Heart right ventricle (tissue), 16 donors: ENCODE measurements at regions not wholly inside any gene's neighbourhood (a gene's known extent, or its start where the extent isn't known, plus 50 kb on each side); places are given as distances from the start of the nearest gene placed in this dataset.
"Not testable (repeated sequence)": the region's sequence is repeated elsewhere in the genome, so short reads cannot be mapped to it uniquely, and the experiment has no call there.

ENCODE experiments used
- ATAC-seq, 8 donors: fragments of 200-7000 bp; cut with Tn5 transposase; one replicate each; pipeline ENCODE4 v1.9.1; 2020; ENCODE audit warnings: mild to moderate bottlenecking in 8 of 8, moderate library complexity in 8 of 8, moderate number of reproducible peaks in 1 of 8
- DNase-seq, 2 donors: peaks; one replicate each; pipeline ENCODE4 v3.0.0-alpha.2; 2020
- H3K27ac ChIP-seq, 10 donors: fragments of 200-600 bp; sonication (generic) in 2 of 10; one replicate each; pipeline versions ENCODE4 v1.5.0 to v1.8.0; 2020 to 2022; ENCODE audit warnings: mild to moderate bottlenecking in 3 of 10
- H3K27me3 ChIP-seq, 7 donors: fragments of 200-600 bp; one replicate each; pipeline ENCODE4 v1.8.0; 2021 to 2022; ENCODE audit warnings: mild to moderate bottlenecking in 2 of 7
- H3K36me3 ChIP-seq, 9 donors: fragments of 200-600 bp; sonication (generic) in 1 of 9; one replicate each; pipeline versions ENCODE4 v1.5.0 to v1.8.0; 2020 to 2022; ENCODE audit warnings: mild to moderate bottlenecking in 2 of 9
- H3K4me1 ChIP-seq, 9 donors: fragments of 200-600 bp; sonication (generic) in 1 of 9; one replicate each; pipeline versions ENCODE4 v1.5.0 to v1.8.0; 2020 to 2022; ENCODE audit warnings: mild to moderate bottlenecking in 4 of 9
- H3K4me3 ChIP-seq, 10 donors: fragments of 200-600 bp; sonication (generic) in 2 of 10; one replicate each; pipeline versions ENCODE4 v1.5.0 to v1.8.0; 2020 to 2022; ENCODE audit warnings: mild to moderate bottlenecking in 7 of 10, moderate library complexity in 2 of 10
- H3K9me3 ChIP-seq, 11 donors: fragments of 200-600 bp in 10 of 11; sonication (generic) in 2 of 11; one replicate each; pipeline versions ENCODE4 v1.5.0 to v1.8.0; 2013 to 2022; ENCODE audit warnings: mild to moderate bottlenecking in 2 of 11, control low read depth in 1 of 11, moderate library complexity in 1 of 11
- WGBS, 2 donors: extraction: QIAGEN DNeasy Blood & Tissue Kit; methylation state at CpG; one replicate each; pipeline ENCODE4 v1.1.7; 2013; ENCODE audit warnings: inconsistent platforms in 1 of 2; 5-methylcytosine and 5-hydroxymethylcytosine counted together
- intact Hi-C, 10 donors: fragments of 100-400 bp; cut with DNase I; formaldehyde crosslinking; loops; one replicate each; pipeline versions ENCODE4 v1.11.1 to v1.14.2; 2022
- TF ChIP-seq, protein P1 (sequence below), 9 donors: fragments of 200-600 bp; sonication (generic) in 2 of 9; IDR thresholded peaks; one replicate each; pipeline versions ENCODE4 v1.5.0 to v1.8.0; 2021 to 2022; ENCODE audit warnings: antibody characterized with exemption in 9 of 9, mild to moderate bottlenecking in 5 of 9, moderate library complexity in 1 of 9
- donor health status: Arrhythmogenic right ventricular cardiomyopathy.
- donor health status: ischemic (EF 13 %, LVEDD 7.1; RV severe dilation, severe dysfunction).
- donor health status: healthy with polysubstance abuse.
- donor health status: DM: no; HTN: yes; CAD: no.
- donor health status: DM: no; HTN: no; CAD: no.
- donor health status: ischemic (EF 25% LVEDD 6.9; RV normal size, moderate dysfunction).
- donor health status: ischemic (EF 25% LVEDD 5.7; RV mildly dilated, moderate dysfunction).
- donor health status: healthy.
- donor health status: DM: yes; HTN: yes; CAD: no.
- donor health status: Ischemic cardiomyopathy.
- donor health status: ischemic (EF 35%, LVEDD 5.7; RV mildly dilated, moderate dysfunction).
- donor health status: nonischemic (EF 11% LVEDD 7.7; RV severe dilation, severe dysfunction).
- donor health status: DM: yes; HTN: yes; CAD: no.
- donor health status: PGD.
- donor health status: ischemic (EF 29% LVEDD 5.4; RV normal size, mild dysfunction).
- donor health status: nonischemic (EF 23%, LVEDD 6.1; RV moderate dilation, normal function).

DNA sequence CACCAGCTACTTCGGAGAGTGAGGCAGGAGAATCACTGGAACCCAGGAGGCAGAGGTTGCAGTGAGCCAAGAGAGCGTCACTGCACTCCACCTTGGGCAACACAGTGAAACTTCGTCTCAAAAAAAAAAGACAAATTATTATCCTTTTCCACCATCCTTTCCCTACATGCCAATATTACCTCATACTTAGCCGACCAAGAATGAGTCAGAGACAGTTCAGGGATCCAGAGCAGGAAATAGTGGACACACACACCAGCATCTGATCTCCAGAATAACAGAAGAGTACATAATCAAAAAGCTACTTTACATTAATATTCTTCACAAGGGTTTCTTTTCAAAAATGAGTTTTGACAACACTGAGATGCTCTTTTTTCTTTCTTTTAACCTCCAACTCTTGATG, 185.4 kb downstream of the KDM5D start:
- TF ChIP-seq, protein P1, sequence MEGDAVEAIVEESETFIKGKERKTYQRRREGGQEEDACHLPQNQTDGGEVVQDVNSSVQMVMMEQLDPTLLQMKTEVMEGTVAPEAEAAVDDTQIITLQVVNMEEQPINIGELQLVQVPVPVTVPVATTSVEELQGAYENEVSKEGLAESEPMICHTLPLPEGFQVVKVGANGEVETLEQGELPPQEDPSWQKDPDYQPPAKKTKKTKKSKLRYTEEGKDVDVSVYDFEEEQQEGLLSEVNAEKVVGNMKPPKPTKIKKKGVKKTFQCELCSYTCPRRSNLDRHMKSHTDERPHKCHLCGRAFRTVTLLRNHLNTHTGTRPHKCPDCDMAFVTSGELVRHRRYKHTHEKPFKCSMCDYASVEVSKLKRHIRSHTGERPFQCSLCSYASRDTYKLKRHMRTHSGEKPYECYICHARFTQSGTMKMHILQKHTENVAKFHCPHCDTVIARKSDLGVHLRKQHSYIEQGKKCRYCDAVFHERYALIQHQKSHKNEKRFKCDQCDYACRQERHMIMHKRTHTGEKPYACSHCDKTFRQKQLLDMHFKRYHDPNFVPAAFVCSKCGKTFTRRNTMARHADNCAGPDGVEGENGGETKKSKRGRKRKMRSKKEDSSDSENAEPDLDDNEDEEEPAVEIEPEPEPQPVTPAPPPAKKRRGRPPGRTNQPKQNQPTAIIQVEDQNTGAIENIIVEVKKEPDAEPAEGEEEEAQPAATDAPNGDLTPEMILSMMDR (IDR thresholded peaks at IDR 0.05) = no peak
- intact Hi-C loops = no loop called here
- DNase-seq (no peak), ATAC-seq (no peak)
- H3K4me1 ChIP-seq = no peaks in the 10 kb centered on the region
- no peaks in the 10 kb centered on the region for H3K27me3 ChIP-seq
- WGBS, 2 donors = 79 to 84% methylated on average over 4 of the region's 4 CpGs
- no peak overlapping the region for H3K4me3 ChIP-seq
- H3K27ac ChIP-seq = no peak overlapping the region
- no peaks in the 10 kb centered on the region for H3K9me3 ChIP-seq
- no peaks in the 10 kb centered on the region for H3K36me3 ChIP-seq

DNA sequence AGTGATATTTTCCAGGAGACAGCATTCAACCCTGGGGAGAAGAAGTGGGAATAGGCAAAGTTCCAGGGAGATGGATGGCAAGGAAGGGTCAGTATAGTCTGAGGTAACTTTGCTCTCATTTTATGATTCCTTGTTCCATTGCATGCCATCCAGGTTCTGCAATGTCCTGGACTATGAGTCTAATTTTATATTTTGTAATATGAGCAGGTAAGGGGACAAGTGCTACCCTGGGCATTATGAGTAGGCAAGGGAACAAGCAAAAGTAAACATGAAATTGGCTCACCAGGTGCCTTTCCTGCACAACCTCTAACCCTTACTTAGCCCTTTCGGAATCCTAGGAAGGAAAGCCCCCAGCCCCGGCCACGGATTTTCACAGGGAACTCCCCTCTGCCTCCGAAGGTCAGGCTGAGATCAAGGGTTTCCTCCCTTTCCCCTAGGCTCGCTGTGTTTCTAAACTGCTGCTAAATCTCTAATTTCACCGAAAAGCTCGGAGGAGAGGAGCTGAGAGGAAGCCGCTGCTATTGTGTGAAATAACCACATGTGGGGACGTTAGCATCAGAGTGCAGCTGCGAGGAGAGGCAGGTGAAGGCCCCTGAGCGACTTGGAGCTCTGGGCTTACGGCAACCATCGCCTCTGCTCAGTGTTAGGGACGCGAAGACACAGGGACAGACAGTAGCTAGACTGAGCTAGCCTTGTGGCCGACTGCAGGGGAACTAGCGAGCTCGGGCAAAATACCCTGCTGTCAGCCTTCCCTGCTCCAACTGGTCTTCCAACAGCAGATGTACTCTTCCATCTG, 194.7 kb downstream of the KDM5D start:
- Histone ChIP-seq H3K27ac (no peak overlapping the region), H3K4me3 (no peak overlapping the region), H3K9me3 (no peaks in the 10 kb centered on the region), H3K4me1 (no peaks in the 10 kb centered on the region), H3K36me3 (no peaks in the 10 kb centered on the region), H3K27me3 (no peaks in the 10 kb centered on the region)
- intact Hi-C loops = no loop called here
- DNase-seq (no peak), ATAC-seq (no peak)
- TF ChIP-seq, protein P1 (IDR thresholded peaks at IDR 0.05) = no peak
- WGBS, 2 donors = 48 to 52% methylated on average over 15 to 18 of the region's 18 CpGs

- no peak for DNase-seq
- Histone ChIP-seq H3K27ac (no peak overlapping the region), H3K4me1 (no peaks in the 10 kb centered on the region), H3K36me3 (no peaks in the 10 kb centered on the region), H3K27me3 (peaks cover 0 to 5% (median 0%) of the 10 kb centered on the region in 7 donors), H3K9me3 (no peaks in the 10 kb centered on the region), H3K4me3 (no peak overlapping the region)
- intact Hi-C loops = no loop called here
- TF ChIP-seq, protein P1 (IDR thresholded peaks at IDR 0.05) = no peak
- 45 to 46% methylated on average over 31 of the region's 31 CpGs for WGBS, 2 donors
- ATAC-seq = no peak
Observed at GRCh38 chrY:19541475-19542306, 202.8 kb downstream of the KDM5D start.

DNA sequence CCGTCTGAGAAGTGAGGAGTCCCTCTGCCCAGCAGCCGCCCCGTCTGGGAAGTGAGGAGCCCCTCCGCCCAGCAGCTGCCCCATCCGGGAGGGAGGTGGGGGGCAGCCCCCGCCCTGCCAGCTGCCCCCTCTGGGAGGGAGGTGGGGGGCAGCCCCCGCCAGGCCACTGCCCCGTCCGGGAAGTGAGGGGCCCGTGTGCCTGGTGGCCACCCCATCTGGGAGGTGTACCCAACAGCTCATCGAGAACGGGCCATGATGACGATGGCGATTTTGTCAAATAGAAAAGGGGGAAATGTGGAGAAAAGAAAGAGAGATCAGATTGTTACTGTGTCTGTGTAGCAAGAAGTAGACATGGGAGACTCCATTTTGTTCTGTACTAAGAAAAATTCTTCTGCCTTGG, 208.8 kb downstream of the KDM5D start:
- WGBS, 2 donors = 90 to 92% methylated on average over 8 to 14 of the region's 14 CpGs
- DNase-seq, H3K4me3 ChIP-seq, H3K4me1 ChIP-seq, ATAC-seq, H3K9me3 ChIP-seq, H3K27me3 ChIP-seq, H3K27ac ChIP-seq, intact Hi-C loops, H3K36me3 ChIP-seq: not testable (repeated sequence)

- DNase-seq (no peak), ATAC-seq (no peak)
- Histone ChIP-seq H3K27ac (no peak overlapping the region), H3K4me1 (no peaks in the 10 kb centered on the region), H3K9me3 (no peaks in the 10 kb centered on the region), H3K36me3 (no peaks in the 10 kb centered on the region), H3K4me3 (no peak overlapping the region), H3K27me3 (no peaks in the 10 kb centered on the region)
- intact Hi-C loops = no loop called here
- TF ChIP-seq, protein P1 (IDR thresholded peaks at IDR 0.05) = no peak
Observed at GRCh38 chrY:19521976-19522375, 222.6 kb downstream of the KDM5D start.
